ENCODE measurements at regions not wholly inside any gene's neighbourhood (a gene's known extent, or its start where the extent isn't known, plus 50 kb on each side); places are given as distances from the start of the nearest gene placed in this dataset.

GRCh38 chr3:15952543-15953175 is 154.9 kb upstream of the ANKRD28 start:
- DNase-seq (ENCODE audit: low read depth in 2 of 2): no peak

GRCh38 chr3:15953841-15954240 is 156.1 kb upstream of the ANKRD28 start:
- no peak for DNase-seq (ENCODE audit: low read depth in 2 of 2)

- no peak for DNase-seq (ENCODE audit: low read depth in 2 of 2)
Observed at GRCh38 chr3:15955968-15956367, 158.2 kb upstream of the ANKRD28 start.

- no peak for DNase-seq (ENCODE audit: low read depth in 2 of 2)
Observed at GRCh38 chr3:15958692-15959433, 161.1 kb upstream of the ANKRD28 start.

GRCh38 chr3:15959434-15959811 is 161.6 kb upstream of the ANKRD28 start:
- DNase-seq (ENCODE audit: low read depth in 2 of 2): no peak

- no peak for DNase-seq (ENCODE audit: low read depth in 2 of 2)
Observed at GRCh38 chr3:15964605-15965442, 167.0 kb upstream of the ANKRD28 start.

GRCh38 chr3:15967577-15967976 is 169.8 kb upstream of the ANKRD28 start:
- DNase-seq (ENCODE audit: low read depth in 2 of 2): no peak

GRCh38 chr3:15969874-15970640 is 172.3 kb upstream of the ANKRD28 start:
- no peak for DNase-seq (ENCODE audit: low read depth in 2 of 2)

GRCh38 chr3:15973414-15973813 is 175.6 kb upstream of the ANKRD28 start:
- no peak for DNase-seq (ENCODE audit: low read depth in 2 of 2)

- DNase-seq (ENCODE audit: low read depth in 2 of 2): no peak
Observed at GRCh38 chr3:15973940-15974339, 176.2 kb upstream of the ANKRD28 start.

- no peak for DNase-seq (ENCODE audit: low read depth in 2 of 2)
Observed at GRCh38 chr3:15974647-15975046, 176.9 kb upstream of the ANKRD28 start.

GRCh38 chr3:15976524-15976923 is 178.7 kb upstream of the ANKRD28 start:
- no peak for DNase-seq (ENCODE audit: low read depth in 2 of 2)

GRCh38 chr3:15977090-15977489 is 179.3 kb upstream of the ANKRD28 start:
- no peak for DNase-seq (ENCODE audit: low read depth in 2 of 2)

- DNase-seq (ENCODE audit: low read depth in 2 of 2): no peak
Observed at GRCh38 chr3:15977598-15978232, 179.9 kb upstream of the ANKRD28 start.

GRCh38 chr3:15978801-15979200 is 181.0 kb upstream of the ANKRD28 start:
- no peak for DNase-seq (ENCODE audit: low read depth in 2 of 2)

GRCh38 chr3:15979495-15979894 is 181.7 kb upstream of the ANKRD28 start:
- DNase-seq (ENCODE audit: low read depth in 2 of 2): no peak

GRCh38 chr3:15979900-15980299 is 182.1 kb upstream of the ANKRD28 start:
- DNase-seq (ENCODE audit: low read depth in 2 of 2): no peak

GRCh38 chr3:15982243-15982642 is 184.5 kb upstream of the ANKRD28 start:
- no peak for DNase-seq (ENCODE audit: low read depth in 2 of 2)

- no peak for DNase-seq (ENCODE audit: low read depth in 2 of 2)
Observed at GRCh38 chr3:15982667-15983196, 185.0 kb upstream of the ANKRD28 start.

GRCh38 chr3:15983232-15983631 is 185.5 kb upstream of the ANKRD28 start:
- DNase-seq (ENCODE audit: low read depth in 2 of 2): no peak

- no peak for DNase-seq (ENCODE audit: low read depth in 2 of 2)
Observed at GRCh38 chr3:15983693-15984092, 185.9 kb upstream of the ANKRD28 start.
